Right ventricle myocardium inferior (tissue), 1 donor: ENCODE measurements at regions not wholly inside any gene's neighbourhood (a gene's known extent, or its start where the extent isn't known, plus 50 kb on each side); places are given as distances from the start of the nearest gene placed in this dataset.
"Not testable (repeated sequence)": the region's sequence is repeated elsewhere in the genome, so short reads cannot be mapped to it uniquely, and the experiment has no call there.

ENCODE experiments used
- ATAC-seq: fragments of 200-7000 bp; cut with Tn5 transposase; one replicate; pipeline ENCODE4 v1.9.1; 2020; ENCODE audit warnings: mild to moderate bottlenecking, moderate library complexity
- DNase-seq: peaks from one replicate; pipeline ENCODE4 v3.0.0; 2021; ENCODE audit errors: missing footprints
- intact Hi-C: fragments of 100-400 bp; cut with DNase I; formaldehyde crosslinking; loops from one replicate; pipeline ENCODE4 v1.11.0; 2022
- donor health status: DM: no; HTN: yes; CAD: no; lungs with severe emphysema.

DNA sequence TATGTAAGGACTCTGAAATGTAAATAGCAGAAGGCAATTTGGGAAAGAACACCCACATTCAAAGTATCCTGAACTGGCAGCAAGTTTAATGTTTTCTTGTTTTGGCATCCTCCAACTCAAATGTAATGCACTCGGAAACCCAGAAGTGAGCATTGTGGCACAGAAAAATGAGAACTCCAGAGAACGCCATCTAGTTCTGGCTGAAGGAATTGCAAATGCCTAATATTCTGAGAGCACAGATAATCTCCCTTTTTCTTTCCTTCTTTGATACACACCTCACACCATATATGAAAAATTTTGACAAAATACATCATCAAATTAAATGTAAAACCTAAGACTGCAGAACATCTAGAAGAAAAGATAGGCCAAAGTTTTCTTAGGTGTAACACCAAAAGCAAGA lies 52.1 kb downstream of the PWWP3B start:
- ATAC-seq (no peak), DNase-seq (no peak)
- intact Hi-C loops: no loop called here

DNA sequence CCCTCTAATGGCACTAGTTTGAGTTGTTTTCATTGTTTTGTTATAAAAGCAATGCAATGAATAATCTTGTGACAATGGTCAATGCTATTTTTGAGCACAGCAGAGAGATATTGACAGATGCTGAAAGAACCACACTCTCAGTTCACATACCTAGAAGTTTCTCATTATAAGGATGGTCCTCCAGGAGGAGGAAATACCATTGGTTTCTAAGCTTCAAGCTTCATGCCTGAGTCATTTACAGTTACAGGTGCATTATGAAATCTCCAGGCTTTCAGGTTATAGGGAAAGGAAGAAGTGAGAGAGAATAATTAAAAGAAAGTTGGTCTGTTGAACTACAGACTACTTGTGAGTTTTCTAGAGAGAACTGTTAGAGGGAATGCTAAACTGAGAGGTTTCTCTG lies 75.3 kb downstream of the PWWP3B start:
- ATAC-seq: no peak
- DNase-seq: no peak
- intact Hi-C loops: no loop called here

- DNase-seq: no peak
- ATAC-seq: no peak
- intact Hi-C loops: no loop called here
Observed at GRCh38 chrX:106246511-106246910, 78.4 kb downstream of the PWWP3B start.

DNA sequence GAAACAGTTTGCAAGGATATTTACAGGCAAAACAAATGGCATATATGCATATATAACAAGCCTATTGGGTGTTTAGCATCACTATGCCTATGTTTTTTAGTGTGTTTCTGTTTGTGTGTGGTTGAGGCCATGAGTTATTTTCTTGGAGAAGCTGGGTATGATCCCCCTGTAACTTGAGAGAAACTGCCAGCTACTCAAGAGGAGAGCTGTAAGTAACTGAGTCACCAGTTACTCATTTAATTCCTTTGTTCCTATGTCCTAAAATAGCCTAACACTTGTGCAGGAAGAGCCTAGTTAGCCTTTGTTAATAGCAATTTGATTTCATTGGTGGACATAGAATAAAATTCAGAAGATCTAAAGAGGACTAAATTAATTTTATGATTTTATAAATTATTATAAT lies 79.1 kb downstream of the PWWP3B start:
- DNase-seq (no peak), ATAC-seq (no peak)
- intact Hi-C loops: no loop called here

DNA sequence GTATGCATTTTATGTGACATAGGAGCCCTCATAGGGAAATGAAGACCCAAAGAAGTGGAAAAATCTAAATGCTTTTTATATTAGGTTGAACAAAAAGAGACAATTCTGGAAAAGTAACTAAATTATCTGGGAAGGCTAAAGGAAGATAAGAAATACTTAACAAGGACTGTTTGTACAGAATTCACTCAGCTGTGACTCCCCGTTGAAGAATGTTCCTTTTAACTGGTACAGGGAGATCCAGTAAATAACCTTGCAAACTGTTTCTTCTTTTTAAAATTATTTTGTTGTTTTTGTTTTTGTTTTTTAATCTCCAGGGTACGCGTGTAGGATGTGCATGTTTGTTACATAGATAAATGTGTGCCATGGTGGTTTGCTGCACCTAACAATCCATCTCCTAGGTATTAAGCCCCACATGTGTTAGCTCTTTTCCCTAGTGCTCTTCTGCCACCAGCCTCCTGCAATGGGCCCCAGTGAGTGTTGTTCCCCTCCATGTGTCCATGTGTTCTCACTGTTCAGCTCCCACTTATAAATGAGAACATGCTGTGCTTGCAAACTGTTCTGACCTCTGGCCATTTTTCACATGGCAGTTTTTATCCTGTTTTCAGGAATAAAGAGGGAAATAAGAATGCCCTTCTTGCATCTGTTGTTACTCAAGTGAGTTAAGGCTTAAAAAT lies 81.7 kb downstream of the PWWP3B start:
- ATAC-seq: no peak
- intact Hi-C loops: no loop called here
- no peak for DNase-seq

DNA sequence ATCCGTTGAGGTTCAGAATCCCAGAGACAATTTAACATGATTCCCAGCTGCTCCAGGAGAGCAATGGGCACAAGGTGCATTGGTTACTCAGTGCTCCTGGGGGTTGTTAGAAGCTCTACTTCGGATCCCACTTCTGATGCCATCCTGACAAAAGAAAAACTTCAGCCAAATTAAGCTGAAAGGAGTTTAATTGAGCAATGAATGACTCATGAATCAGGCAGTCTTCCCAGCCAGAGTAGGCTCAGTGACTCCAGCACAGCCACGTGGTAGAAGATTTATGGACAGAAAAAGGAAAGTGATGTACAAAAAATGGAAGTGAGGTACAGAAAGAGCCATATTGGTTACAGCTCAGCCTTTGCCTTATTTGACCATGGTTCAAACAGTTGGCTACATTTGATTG lies 95.7 kb downstream of the PWWP3B start:
- intact Hi-C loops: no loop called here
- ATAC-seq (no peak), DNase-seq (no peak)

GRCh38 chrX:106273947-106274587 lies 106.0 kb downstream of the PWWP3B start:
- intact Hi-C loops, ATAC-seq, DNase-seq: not testable (repeated sequence)

DNA sequence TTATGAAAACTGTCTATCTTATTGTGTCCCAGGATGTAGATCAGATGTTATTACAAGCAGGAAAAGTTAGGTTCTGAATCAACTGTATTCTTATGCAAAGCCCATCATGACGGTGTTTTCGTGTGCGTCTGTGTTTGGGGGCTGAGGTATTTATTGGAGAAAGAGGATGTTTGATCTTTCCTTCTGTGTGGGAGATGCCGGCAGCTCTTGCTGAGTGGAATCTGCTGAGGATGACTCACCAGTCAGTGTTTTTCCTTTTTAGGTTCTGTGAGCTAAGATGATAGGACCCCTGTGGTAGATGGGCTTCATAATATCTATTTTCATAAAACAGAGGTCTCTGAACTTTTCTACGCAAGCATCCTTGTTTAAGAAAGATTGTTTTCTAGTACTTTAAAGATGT lies 107.1 kb downstream of the PWWP3B start:
- ATAC-seq, intact Hi-C loops, DNase-seq: not testable (repeated sequence)

DNA sequence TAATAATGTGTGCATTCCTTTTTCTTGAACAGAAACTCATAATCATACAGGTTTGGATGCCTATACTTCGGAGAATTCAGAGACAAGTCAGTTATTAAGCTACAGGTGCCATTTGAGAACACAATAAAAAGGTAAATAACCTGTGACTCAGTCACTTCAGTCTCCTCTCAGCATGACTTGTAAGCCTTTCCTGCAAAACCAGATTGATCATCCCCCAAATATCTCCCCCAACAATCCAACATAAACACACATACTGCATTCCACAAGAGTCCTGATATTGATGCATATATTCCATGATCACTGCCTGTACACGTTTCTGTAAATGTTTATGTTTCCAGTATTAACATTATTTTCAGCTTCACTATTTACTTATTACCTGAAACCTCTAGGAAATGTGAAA lies 110.8 kb downstream of the PWWP3B start:
- no peak for DNase-seq
- intact Hi-C loops: no loop called here
- ATAC-seq: no peak

GRCh38 chrX:106281383-106281782 lies 113.3 kb downstream of the PWWP3B start:
- intact Hi-C loops: no loop called here
- DNase-seq: no peak
- no peak for ATAC-seq

GRCh38 chrX:106283841-106284240 lies 115.7 kb downstream of the PWWP3B start:
- ATAC-seq (no peak), DNase-seq (no peak)

GRCh38 chrX:106284431-106285025 lies 116.4 kb downstream of the PWWP3B start:
- no peak for ATAC-seq
- no peak for DNase-seq
- intact Hi-C loops: no loop called here

More at GRCh38 chrX:106283841-106284240, 115.7 kb downstream of the PWWP3B start:
- intact Hi-C loops: no loop called here

DNA sequence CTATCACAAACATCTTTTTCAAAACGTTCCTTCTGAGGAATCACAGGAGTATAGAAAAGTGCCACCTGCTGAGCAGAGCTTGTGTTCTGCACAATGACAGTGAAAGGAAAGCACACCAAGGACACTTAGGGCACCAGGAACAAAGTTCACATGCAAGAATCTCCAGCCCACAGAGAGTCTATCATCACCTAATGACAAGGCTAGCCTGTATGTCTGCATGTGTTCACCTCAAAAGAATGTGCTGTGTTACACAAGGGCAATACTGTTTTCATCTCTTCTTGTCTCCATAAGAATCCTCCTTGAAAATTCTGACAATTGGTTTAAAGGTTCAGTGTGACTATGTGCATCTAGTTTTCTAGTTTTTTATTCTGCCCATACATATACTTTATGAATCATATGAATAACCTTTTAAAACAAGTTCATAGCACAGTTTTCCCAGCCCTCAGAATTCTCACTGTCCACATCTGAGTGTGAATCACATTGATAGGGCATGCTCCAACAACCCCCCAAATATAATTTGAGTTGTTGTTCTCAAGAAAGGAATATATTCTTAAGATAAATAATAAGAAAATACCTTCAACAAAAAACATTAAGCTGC lies 118.0 kb downstream of the PWWP3B start:
- intact Hi-C loops: no loop called here
- ATAC-seq (no peak), DNase-seq (no peak)

GRCh38 chrX:106290778-106291177 lies 122.7 kb downstream of the PWWP3B start:
- DNase-seq, intact Hi-C loops, ATAC-seq: not testable (repeated sequence)

- ATAC-seq, intact Hi-C loops, DNase-seq: not testable (repeated sequence)
Observed at GRCh38 chrX:106291779-106292390, 123.8 kb downstream of the PWWP3B start.

- intact Hi-C loops: no loop called here
- no peak for DNase-seq
- no peak for ATAC-seq
Observed at GRCh38 chrX:106300239-106300638, 132.1 kb downstream of the PWWP3B start.

- ATAC-seq (no peak), DNase-seq (no peak)
- intact Hi-C loops: no loop called here
Observed at GRCh38 chrX:106300656-106301055, 132.6 kb downstream of the PWWP3B start.

DNA sequence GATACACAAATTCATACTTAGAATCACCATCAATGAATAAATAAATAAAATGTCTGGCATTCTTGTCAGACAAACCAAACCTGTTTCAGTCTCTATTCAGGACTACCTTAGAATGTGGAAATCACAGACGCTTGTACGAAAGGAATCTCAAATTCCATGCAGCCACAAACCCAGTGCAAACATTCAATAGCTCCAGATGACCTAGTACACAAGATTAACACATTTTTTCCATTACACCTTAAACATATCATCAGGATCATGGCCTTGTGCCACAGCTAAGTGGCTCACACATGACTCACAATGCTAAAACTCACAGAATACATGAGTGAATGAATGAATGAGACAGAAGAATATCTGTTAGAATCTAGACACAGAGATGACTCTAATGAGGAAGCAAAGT lies 134.2 kb downstream of the PWWP3B start:
- intact Hi-C loops: no loop called here
- DNase-seq (no peak), ATAC-seq (no peak)

GRCh38 chrX:106306391-106306947 lies 138.4 kb downstream of the PWWP3B start:
- ATAC-seq: no peak
- intact Hi-C loops: no loop called here
- no peak for DNase-seq
